ENCODE measurements at regions not wholly inside any gene's neighbourhood (a gene's known extent, or its start where the extent isn't known, plus 50 kb on each side); places are given as distances from the start of the nearest gene placed in this dataset.

DNA sequence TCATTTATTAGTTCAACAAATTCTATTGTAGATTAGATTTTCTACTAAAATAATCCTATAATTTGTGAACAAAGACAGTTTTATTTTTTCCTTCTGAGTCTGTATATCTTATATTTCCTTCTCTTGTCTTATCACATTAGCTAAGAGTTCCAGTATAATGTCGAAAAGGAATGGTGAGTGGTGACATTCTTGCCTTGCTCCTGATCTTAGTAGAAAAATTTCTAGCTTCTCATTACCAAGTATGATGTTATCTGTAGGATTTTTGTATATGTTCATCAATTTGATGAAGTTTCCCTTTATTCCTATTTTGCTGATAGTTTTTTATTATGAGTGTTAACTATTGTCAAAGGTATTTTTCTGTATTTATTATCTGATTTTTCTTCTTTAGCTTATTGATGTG is 756.6 kb upstream of the BCHE start:
- H3K9me3 Mint-ChIP-seq = peaks cover 2 to 7% (median 4%) of the 10 kb centered on the region in 7 donors
- H3K79me2 ChIP-seq (ENCODE audit: insufficient read depth, low read length) = no peaks in the 10 kb centered on the region
- WGBS (ENCODE audit: insufficient coverage) = no CpG with 5 or more reads among the region's 1 CpG
- H3K27me3 ChIP-seq (ENCODE audit: control insufficient read depth in 2 of 2, insufficient read depth in 2 of 2, low read length in 2 of 2) = no peaks in the 10 kb centered on the region
- no peaks in the 10 kb centered on the region for H3K4me1 Mint-ChIP-seq
- no peaks in the 10 kb centered on the region for H3K27me3 Mint-ChIP-seq (ENCODE audit: low read depth in 3 of 3)
- no peak overlapping the region for H3K4me3 ChIP-seq (replicated peaks in 1 of 3; ENCODE audit: low read depth in 2 of 3, low read length in 3 of 3)
- H3K4me3 Mint-ChIP-seq = no peak overlapping the region
- H3K4me1 ChIP-seq (ENCODE audit: control insufficient read depth in 1 of 2, insufficient read depth in 2 of 2, low read length in 2 of 2) = no peaks in the 10 kb centered on the region
- TF ChIP-seq, protein P1, sequence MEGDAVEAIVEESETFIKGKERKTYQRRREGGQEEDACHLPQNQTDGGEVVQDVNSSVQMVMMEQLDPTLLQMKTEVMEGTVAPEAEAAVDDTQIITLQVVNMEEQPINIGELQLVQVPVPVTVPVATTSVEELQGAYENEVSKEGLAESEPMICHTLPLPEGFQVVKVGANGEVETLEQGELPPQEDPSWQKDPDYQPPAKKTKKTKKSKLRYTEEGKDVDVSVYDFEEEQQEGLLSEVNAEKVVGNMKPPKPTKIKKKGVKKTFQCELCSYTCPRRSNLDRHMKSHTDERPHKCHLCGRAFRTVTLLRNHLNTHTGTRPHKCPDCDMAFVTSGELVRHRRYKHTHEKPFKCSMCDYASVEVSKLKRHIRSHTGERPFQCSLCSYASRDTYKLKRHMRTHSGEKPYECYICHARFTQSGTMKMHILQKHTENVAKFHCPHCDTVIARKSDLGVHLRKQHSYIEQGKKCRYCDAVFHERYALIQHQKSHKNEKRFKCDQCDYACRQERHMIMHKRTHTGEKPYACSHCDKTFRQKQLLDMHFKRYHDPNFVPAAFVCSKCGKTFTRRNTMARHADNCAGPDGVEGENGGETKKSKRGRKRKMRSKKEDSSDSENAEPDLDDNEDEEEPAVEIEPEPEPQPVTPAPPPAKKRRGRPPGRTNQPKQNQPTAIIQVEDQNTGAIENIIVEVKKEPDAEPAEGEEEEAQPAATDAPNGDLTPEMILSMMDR (IDR thresholded peaks at IDR 0.05) = no peak
- H3K4me2 ChIP-seq (replicated peaks; ENCODE audit: extremely low read depth, low read length, poor library complexity, severe bottlenecking) = no peak overlapping the region
- no peak for DNase-seq
- no peak overlapping the region for H3K27ac Mint-ChIP-seq
- H3K9ac ChIP-seq (ENCODE audit: insufficient read depth, low read length, poor library complexity, severe bottlenecking) = no peak overlapping the region
- H3K27ac ChIP-seq (ENCODE audit: low read depth in 1 of 2, low read length in 2 of 2) = no peak overlapping the region
- H3K36me3 ChIP-seq (replicated peaks in 1 of 2; ENCODE audit: control insufficient read depth in 1 of 2, insufficient read depth in 2 of 2, low read length in 2 of 2) = no peaks in the 10 kb centered on the region
- no peaks in the 10 kb centered on the region for H3K36me3 Mint-ChIP-seq
- intact Hi-C loops (cut with micrococcal nuclease) = no loop called here
- H2AFZ ChIP-seq (ENCODE audit: insufficient read depth, low read depth, low read length, poor library complexity, severe bottlenecking) = no peak overlapping the region
- no peaks in the 10 kb centered on the region for H4K20me1 ChIP-seq (ENCODE audit: insufficient read depth, low read length)
- H3K9me3 ChIP-seq (replicated peaks in 1 of 2; ENCODE audit: control insufficient read depth in 1 of 2, insufficient read depth in 1 of 2, low read length in 2 of 2) = peaks cover 0 to 5% of the 10 kb centered on the region in 2 donors

DNA sequence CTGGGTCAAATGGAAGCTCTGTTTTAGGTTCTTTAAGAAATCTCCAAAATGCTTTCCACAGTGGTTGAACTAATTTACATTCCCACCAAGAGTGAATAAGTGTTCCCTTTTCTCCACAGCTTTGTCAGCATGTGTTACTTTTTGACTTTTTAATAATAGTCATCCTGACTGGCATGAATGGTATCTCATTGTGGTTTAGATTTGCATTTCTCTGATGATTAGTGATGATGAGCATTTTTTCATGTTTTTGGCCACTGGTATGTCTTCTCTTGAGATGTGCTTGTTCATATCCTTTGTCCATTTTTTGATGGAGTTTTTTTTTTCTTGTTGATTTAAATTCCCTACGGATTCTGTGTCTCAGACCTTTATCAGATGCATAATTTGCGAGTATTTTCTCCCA is 745.0 kb upstream of the BCHE start:
- Histone ChIP-seq H3K9ac (ENCODE audit: insufficient read depth, low read length, poor library complexity, severe bottlenecking) (no peak overlapping the region), H4K20me1 (ENCODE audit: insufficient read depth, low read length) (no peaks in the 10 kb centered on the region), H2AFZ (ENCODE audit: insufficient read depth, low read depth, low read length, poor library complexity, severe bottlenecking) (no peak overlapping the region), H3K4me2 (replicated peaks; ENCODE audit: extremely low read depth, low read length, poor library complexity, severe bottlenecking) (no peak overlapping the region), H3K9me3 (replicated peaks in 1 of 2; ENCODE audit: control insufficient read depth in 1 of 2, insufficient read depth in 1 of 2, low read length in 2 of 2) (no peaks in the 10 kb centered on the region), H3K4me3 (replicated peaks in 1 of 3; ENCODE audit: low read depth in 2 of 3, low read length in 3 of 3) (no peak overlapping the region), H3K27me3 (ENCODE audit: control insufficient read depth in 2 of 2, insufficient read depth in 2 of 2, low read length in 2 of 2) (no peaks in the 10 kb centered on the region), H3K4me1 (ENCODE audit: control insufficient read depth in 1 of 2, insufficient read depth in 2 of 2, low read length in 2 of 2) (no peaks in the 10 kb centered on the region), H3K36me3 (replicated peaks in 1 of 2; ENCODE audit: control insufficient read depth in 1 of 2, insufficient read depth in 2 of 2, low read length in 2 of 2) (no peaks in the 10 kb centered on the region), H3K27ac (ENCODE audit: low read depth in 1 of 2, low read length in 2 of 2) (no peak overlapping the region), H3K79me2 (ENCODE audit: insufficient read depth, low read length) (no peaks in the 10 kb centered on the region)
- no peaks in the 10 kb centered on the region for H3K36me3 Mint-ChIP-seq
- WGBS (ENCODE audit: insufficient coverage) = no CpG with 5 or more reads among the region's 2 CpGs
- H3K4me3 Mint-ChIP-seq = no peak overlapping the region
- TF ChIP-seq, protein P1 (IDR thresholded peaks at IDR 0.05) = no peak
- H3K4me1 Mint-ChIP-seq = no peaks in the 10 kb centered on the region
- DNase-seq = no peak
- intact Hi-C loops (cut with micrococcal nuclease) = no loop called here
- peaks cover 0 to 5% (median 3%) of the 10 kb centered on the region in 7 donors for H3K9me3 Mint-ChIP-seq
- H3K27me3 Mint-ChIP-seq (ENCODE audit: low read depth in 3 of 3) = no peaks in the 10 kb centered on the region
- no peak overlapping the region for H3K27ac Mint-ChIP-seq

Measured in CD14-positive monocyte (primary cell).